Mesendoderm (in vitro differentiated cells): ENCODE measurements at regions not wholly inside any gene's neighbourhood (a gene's known extent, or its start where the extent isn't known, plus 50 kb on each side); places are given as distances from the start of the nearest gene placed in this dataset.
A peak's percentile ranks its signal among the peaks of the same experiment; 100 is the strongest.

Source experiments
- DNase-seq: peaks from one replicate; pipeline ENCODE4 v3.0.0; 2013
- H2AK5ac ChIP-seq: 2 replicates; pipeline ENCODE4 v1.6.1; 2013; ENCODE audit warnings: low read length, inconsistent platforms
- H2BK120ac ChIP-seq: 2 replicates; pipeline ENCODE4 v1.6.1; 2013; ENCODE audit warnings: low read depth, mild to moderate bottlenecking, low read length, moderate library complexity, mixed read lengths
- H2BK15ac ChIP-seq: replicated peaks from 2 replicates; pipeline ENCODE4 v1.6.1; 2013; ENCODE audit warnings: low read depth, mild to moderate bottlenecking, moderate library complexity
- H2BK5ac ChIP-seq: 2 replicates; pipeline ENCODE4 v1.6.1; 2013; ENCODE audit warnings: low read length, inconsistent platforms
- H3K18ac ChIP-seq: 2 replicates; pipeline ENCODE4 v1.6.1; 2013; ENCODE audit warnings: mild to moderate bottlenecking, low read length, mixed read lengths
- H3K23ac ChIP-seq: one replicate; pipeline ENCODE4 v1.6.1; 2013; ENCODE audit warnings: low read length
- H3K27ac ChIP-seq: 2 replicates; pipeline ENCODE4 v1.5.1; 2013; ENCODE audit warnings: low read depth, mild to moderate bottlenecking, inconsistent platforms, low read length, moderate library complexity
- H3K27me3 ChIP-seq: 2 replicates; pipeline ENCODE4 v1.6.1; 2013; ENCODE audit warnings: low read length, control low read depth, mild to moderate bottlenecking, inconsistent platforms; ENCODE audit not compliant: insufficient read depth, poor library complexity
- H3K36me3 ChIP-seq: 2 replicates; pipeline ENCODE4 v1.6.1; 2013; ENCODE audit warnings: low read length, inconsistent platforms; ENCODE audit not compliant: control insufficient read depth, insufficient read depth
- H3K4ac ChIP-seq: one replicate; pipeline ENCODE4 v1.6.1; 2013; ENCODE audit warnings: low read depth, mild to moderate bottlenecking, low read length, moderate library complexity
- H3K4me1 ChIP-seq: 2 replicates; pipeline ENCODE4 v1.6.1; 2013; ENCODE audit warnings: low read depth, low read length, inconsistent platforms; ENCODE audit not compliant: control insufficient read depth
- H3K4me2 ChIP-seq: 2 replicates; pipeline ENCODE4 v1.6.1; 2013; ENCODE audit warnings: low read length
- H3K4me3 ChIP-seq: 2 replicates; pipeline ENCODE4 v1.5.1; 2013; ENCODE audit warnings: mild to moderate bottlenecking, low read length
- H3K56ac ChIP-seq: one replicate; pipeline ENCODE4 v1.6.1; 2013; ENCODE audit warnings: low read length
- H3K79me1 ChIP-seq: 2 replicates; pipeline ENCODE4 v1.6.1; 2013; ENCODE audit warnings: low read length, inconsistent platforms
- H3K79me2 ChIP-seq: 2 replicates; pipeline ENCODE4 v1.6.1; 2013; ENCODE audit warnings: mild to moderate bottlenecking, low read length; ENCODE audit not compliant: control insufficient read depth, insufficient read depth
- H3K9ac ChIP-seq: 2 replicates; pipeline ENCODE4 v1.6.1; 2013; ENCODE audit warnings: low read length, inconsistent platforms
- H4K5ac ChIP-seq: one replicate; pipeline ENCODE4 v1.6.1; 2013; ENCODE audit warnings: low read length
- H4K8ac ChIP-seq: one replicate; pipeline ENCODE4 v1.6.1; 2013; ENCODE audit warnings: low read depth, mild to moderate bottlenecking, control low read depth, low read length, moderate library complexity
- WGBS: extraction: QIAGEN DNeasy Blood & Tissue Kit; methylation state at CpG from one replicate; pipeline ENCODE4 v1.1.7; 2013; ENCODE audit warnings: low lambda C conversion rate, missing lambda C conversion rate; ENCODE audit not compliant: insufficient coverage; ENCODE audit errors: extremely low coverage; 5-methylcytosine and 5-hydroxymethylcytosine counted together

GRCh38 chr21:41667136-41667535 lies 99.7 kb downstream of the RIPK4 start:
- no peak overlapping the region for H4K5ac ChIP-seq
- no peaks in the 10 kb centered on the region for H3K36me3 ChIP-seq
- WGBS, result no CpG with 5 or more reads among the region's 3 CpGs

GRCh38 chr21:41666641-41667081 lies 100.2 kb downstream of the RIPK4 start:
- Histone ChIP-seq H3K4ac (no peak overlapping the region), H3K79me1 (no peaks in the 10 kb centered on the region), H3K36me3 (no peaks in the 10 kb centered on the region), H3K4me1 (no peaks in the 10 kb centered on the region), H3K18ac (no peak overlapping the region), H3K56ac (no peak overlapping the region), H2BK5ac (no peak overlapping the region), H4K8ac (no peak overlapping the region), H3K4me3 (no peak overlapping the region), H2AK5ac (no peak overlapping the region), H2BK120ac (no peak overlapping the region), H3K27ac (no peak overlapping the region), H3K79me2 (no peaks in the 10 kb centered on the region), H3K4me2 (no peak overlapping the region), H3K23ac (no peak overlapping the region), H3K27me3 (no peaks in the 10 kb centered on the region), H3K9ac (no peak overlapping the region), H4K5ac (no peak overlapping the region), H2BK15ac (no peak overlapping the region)
- no peak for DNase-seq
- WGBS, result no CpG with 5 or more reads among the region's 7 CpGs

More at GRCh38 chr21:41667136-41667535, 99.7 kb downstream of the RIPK4 start:
- Histone ChIP-seq H2BK120ac (no peak overlapping the region), H2BK5ac (no peak overlapping the region), H3K4ac (no peak overlapping the region), H2BK15ac (no peak overlapping the region), H3K27me3 (no peaks in the 10 kb centered on the region), H2AK5ac (no peak overlapping the region), H4K8ac (no peak overlapping the region), H3K4me1 (no peaks in the 10 kb centered on the region), H3K4me3 (no peak overlapping the region), H3K18ac (no peak overlapping the region), H3K79me1 (no peaks in the 10 kb centered on the region), H3K27ac (no peak overlapping the region), H3K23ac (no peak overlapping the region), H3K4me2 (no peak overlapping the region), H3K56ac (no peak overlapping the region), H3K9ac (no peak overlapping the region), H3K79me2 (no peaks in the 10 kb centered on the region)
- DNase-seq, result no peak

GRCh38 chr21:41665766-41666595 lies 100.9 kb downstream of the RIPK4 start:
- no peak overlapping the region for H2BK120ac ChIP-seq
- no peak overlapping the region for H4K8ac ChIP-seq
- H3K4me3 ChIP-seq, result no peak overlapping the region
- H4K5ac ChIP-seq, result no peak overlapping the region
- H2AK5ac ChIP-seq, result no peak overlapping the region
- no peak overlapping the region for H2BK5ac ChIP-seq
- DNase-seq, result no peak
- H3K56ac ChIP-seq, result peak overlapping the region; percentile 34
- no peaks in the 10 kb centered on the region for H3K79me2 ChIP-seq
- no peaks in the 10 kb centered on the region for H3K79me1 ChIP-seq
- no peak overlapping the region for H3K27ac ChIP-seq
- H3K18ac ChIP-seq, result no peak overlapping the region
- no peak overlapping the region for H3K23ac ChIP-seq
- H3K36me3 ChIP-seq, result no peaks in the 10 kb centered on the region
- no peak overlapping the region for H3K9ac ChIP-seq
- no peak overlapping the region for H3K4me2 ChIP-seq
- H3K4ac ChIP-seq, result no peak overlapping the region
- no CpG with 5 or more reads among the region's 16 CpGs for whole genome bisulfite sequencing
- no peaks in the 10 kb centered on the region for H3K4me1 ChIP-seq
- H3K27me3 ChIP-seq, result no peaks in the 10 kb centered on the region
- H2BK15ac ChIP-seq, result no peak overlapping the region

GRCh38 chr21:41664881-41665765 lies 101.7 kb downstream of the RIPK4 start:
- Histone ChIP-seq H3K9ac (no peak overlapping the region), H3K36me3 (no peaks in the 10 kb centered on the region), H3K4ac (no peak overlapping the region), H3K79me1 (no peaks in the 10 kb centered on the region), H3K4me3 (no peak overlapping the region), H3K23ac (no peak overlapping the region), H3K4me1 (no peaks in the 10 kb centered on the region), H3K4me2 (no peak overlapping the region), H4K8ac (no peak overlapping the region), H3K27me3 (no peaks in the 10 kb centered on the region), H3K56ac (no peak overlapping the region), H3K27ac (no peak overlapping the region), H2BK120ac (no peak overlapping the region), H3K79me2 (no peaks in the 10 kb centered on the region), H3K18ac (no peak overlapping the region), H2BK5ac (no peak overlapping the region), H2AK5ac (no peak overlapping the region), H2BK15ac (no peak overlapping the region), H4K5ac (no peak overlapping the region)
- no CpG with 5 or more reads among the region's 32 CpGs for WGBS
- DNase-seq, result no peak

DNA sequence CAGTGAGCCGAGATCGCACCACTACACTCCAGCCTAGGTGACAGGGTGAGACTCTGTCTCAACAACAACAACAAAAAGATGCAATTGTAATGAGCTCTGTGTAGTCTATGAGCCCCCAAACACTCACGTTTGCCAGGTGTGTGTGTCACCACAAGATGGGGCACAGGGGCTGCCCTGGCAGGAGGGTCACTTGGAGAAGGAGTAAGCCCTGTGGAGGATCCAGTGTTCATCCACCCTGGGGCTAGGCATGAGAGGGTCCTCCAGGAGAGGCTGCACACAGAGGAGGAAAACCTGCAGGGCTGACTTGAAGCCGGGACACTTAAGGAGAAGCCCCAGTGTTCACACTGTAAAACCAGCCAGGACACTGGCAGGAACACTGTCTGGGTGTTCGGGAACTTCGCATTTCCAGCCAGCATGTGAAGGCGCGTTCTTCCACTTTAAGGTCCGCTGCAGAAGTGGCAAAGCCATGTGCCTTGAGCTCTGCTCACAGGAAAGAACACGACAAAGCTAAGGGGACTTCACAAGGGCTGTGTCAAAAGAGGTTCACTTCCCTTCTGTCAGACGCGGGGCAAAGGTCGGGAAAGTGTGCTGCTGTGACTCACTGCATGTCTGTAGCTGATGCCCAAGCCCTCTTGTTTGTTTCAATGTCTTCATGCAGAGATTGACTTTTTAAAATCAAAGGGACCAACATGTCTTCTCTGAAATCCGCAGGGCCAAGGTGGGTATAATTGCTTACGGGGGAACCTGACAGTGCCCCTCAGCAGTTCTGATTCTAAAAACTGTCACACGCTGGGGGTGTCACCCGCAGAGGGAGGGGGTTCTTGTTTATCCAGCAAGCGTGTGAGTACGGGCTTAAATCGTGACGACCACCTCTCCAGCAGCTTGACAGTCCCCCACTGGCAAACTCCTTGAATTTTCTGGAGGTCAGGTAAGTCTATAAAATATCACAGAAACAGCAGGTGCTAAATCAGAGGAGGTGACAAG lies 102.8 kb downstream of the RIPK4 start:
- no peak overlapping the region for H3K18ac ChIP-seq
- H3K27ac ChIP-seq, result no peak overlapping the region
- H3K36me3 ChIP-seq, result no peaks in the 10 kb centered on the region
- no peak for DNase-seq
- H3K4me1 ChIP-seq, result no peaks in the 10 kb centered on the region
- H4K5ac ChIP-seq, result no peak overlapping the region
- no peak overlapping the region for H3K4ac ChIP-seq
- H2BK5ac ChIP-seq, result no peak overlapping the region
- H3K4me3 ChIP-seq, result no peak overlapping the region
- H3K79me2 ChIP-seq, result no peaks in the 10 kb centered on the region
- H3K23ac ChIP-seq, result no peak overlapping the region
- no peak overlapping the region for H2BK15ac ChIP-seq
- no peak overlapping the region for H3K4me2 ChIP-seq
- H3K79me1 ChIP-seq, result no peaks in the 10 kb centered on the region
- no peak overlapping the region for H2AK5ac ChIP-seq
- no peak overlapping the region for H4K8ac ChIP-seq
- no peak overlapping the region for H2BK120ac ChIP-seq
- H3K56ac ChIP-seq, result no peak overlapping the region
- H3K27me3 ChIP-seq, result no peaks in the 10 kb centered on the region
- no peak overlapping the region for H3K9ac ChIP-seq
- WGBS, result no CpG with 5 or more reads among the region's 21 CpGs
